ENCODE measurements at regions not wholly inside any gene's neighbourhood (a gene's known extent, or its start where the extent isn't known, plus 50 kb on each side); places are given as distances from the start of the nearest gene placed in this dataset.
A peak's percentile ranks its signal among the peaks of the same experiment; 100 is the strongest.

DNA sequence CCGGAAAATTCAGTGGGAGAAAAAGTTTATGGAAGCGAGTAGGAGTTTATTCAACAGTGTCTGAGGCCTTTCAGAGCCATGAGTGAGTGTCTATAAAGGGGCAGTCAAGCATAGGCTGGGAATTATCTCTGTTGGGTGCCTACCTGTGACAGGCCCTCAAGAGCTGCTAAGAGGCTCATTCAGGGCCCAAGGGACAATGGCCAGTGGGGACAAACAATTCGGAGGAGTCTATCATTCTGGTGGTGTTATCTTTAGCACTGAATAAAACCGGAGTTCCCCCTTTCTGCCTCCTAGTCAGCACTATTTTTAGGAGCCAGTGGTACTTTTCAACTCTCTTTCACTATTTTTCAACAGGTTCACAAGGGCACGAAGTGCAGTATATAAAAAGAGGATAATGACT is 89.5 kb upstream of the HTATIP2 start:
- Histone ChIP-seq H3K4me1 (no peaks in the 10 kb centered on the region), H3K9me3 (no peaks in the 10 kb centered on the region), H3K27me3 (ENCODE audit: low read depth) (peaks cover 7% of the 10 kb centered on the region), H3K36me3 (replicated peaks) (no peaks in the 10 kb centered on the region), H3K4me3 (no peak overlapping the region)
- no peak for DNase-seq (ENCODE audit: low spot score in 2 of 2)
- in situ Hi-C loops (cut with MboI; ENCODE audit: low sequenced_read_pairs) = no loop called here

DNA sequence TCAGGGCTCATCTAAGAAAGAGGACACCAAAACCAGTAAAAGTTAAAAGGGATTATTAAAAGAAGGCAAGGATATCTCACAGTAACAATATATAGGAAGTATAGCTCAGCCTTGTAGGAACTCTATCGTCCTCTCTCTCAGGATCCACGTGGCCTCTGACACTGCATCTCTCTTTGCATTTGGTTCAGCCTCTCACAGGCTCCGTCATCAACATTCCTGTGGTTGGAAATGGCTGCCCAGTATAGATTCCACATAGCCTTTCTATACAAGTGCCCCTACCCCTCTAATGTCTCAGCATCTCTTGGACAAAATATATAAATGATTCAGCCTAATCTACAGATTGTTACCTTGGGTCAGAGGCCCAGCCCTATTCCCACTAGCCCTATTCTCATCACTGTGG is 101.3 kb upstream of the DBX1 start:
- Histone ChIP-seq H3K9me3 (no peaks in the 10 kb centered on the region), H3K27me3 (ENCODE audit: low read depth) (peaks cover 16% of the 10 kb centered on the region), H3K36me3 (replicated peaks) (no peaks in the 10 kb centered on the region), H3K4me3 (no peak overlapping the region), H3K4me1 (no peaks in the 10 kb centered on the region)
- no peak for DNase-seq (ENCODE audit: low spot score in 2 of 2)
- in situ Hi-C loops (cut with MboI; ENCODE audit: low sequenced_read_pairs) = no loop called here

DNA sequence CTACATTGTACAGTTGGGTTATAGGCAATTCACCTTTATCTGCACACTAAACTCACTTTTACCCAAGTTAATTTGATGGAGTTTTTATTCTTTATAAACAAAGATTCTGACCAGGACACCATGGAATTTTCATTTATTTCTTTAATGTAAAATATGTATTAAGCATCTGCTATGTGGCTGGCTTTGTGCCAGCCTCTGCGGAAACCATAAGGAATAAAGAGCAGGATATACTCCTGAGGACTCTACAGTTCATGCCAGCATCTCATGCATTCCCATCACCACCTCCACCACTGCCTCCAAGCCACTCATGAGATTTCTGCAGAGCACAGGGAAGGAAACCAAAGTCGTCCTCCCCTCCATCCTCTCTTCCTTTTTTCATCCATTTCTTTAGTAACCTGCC is 100.0 kb upstream of the DBX1 start:
- no peaks in the 10 kb centered on the region for H3K36me3 ChIP-seq (replicated peaks)
- no peak for DNase-seq (ENCODE audit: low spot score in 2 of 2)
- in situ Hi-C loops (cut with MboI; ENCODE audit: low sequenced_read_pairs) = no loop called here
- peaks cover 16% of the 10 kb centered on the region for H3K27me3 ChIP-seq (ENCODE audit: low read depth)
- H3K4me3 ChIP-seq = no peak overlapping the region
- H3K4me1 ChIP-seq = no peaks in the 10 kb centered on the region
- H3K9me3 ChIP-seq = no peaks in the 10 kb centered on the region

DNA sequence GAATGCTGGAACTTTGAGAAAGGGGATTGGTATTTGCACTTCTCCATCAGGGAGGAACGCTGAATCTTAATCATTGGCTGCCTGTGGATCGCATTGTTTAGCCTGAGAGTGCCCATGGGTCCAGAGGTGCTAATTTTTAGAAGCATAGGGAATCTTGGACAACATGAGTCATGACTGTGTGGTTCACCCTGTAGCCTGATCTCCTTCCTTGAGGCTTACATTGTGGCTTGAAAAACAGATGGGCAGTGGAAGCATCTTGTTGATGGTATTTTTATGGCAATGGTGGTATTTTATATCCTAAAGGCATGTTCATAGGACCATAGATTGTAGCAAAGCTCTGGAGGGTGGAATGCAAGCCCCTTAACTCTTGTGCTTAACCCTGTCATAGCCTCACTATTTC is 99.2 kb upstream of the DBX1 start:
- Histone ChIP-seq H3K9me3 (no peaks in the 10 kb centered on the region), H3K27me3 (ENCODE audit: low read depth) (peaks cover 16% of the 10 kb centered on the region), H3K4me3 (no peak overlapping the region), H3K36me3 (replicated peaks) (no peaks in the 10 kb centered on the region), H3K4me1 (no peaks in the 10 kb centered on the region)
- in situ Hi-C loops (cut with MboI; ENCODE audit: low sequenced_read_pairs) = no loop called here
- no peak for DNase-seq (ENCODE audit: low spot score in 2 of 2)

DNA sequence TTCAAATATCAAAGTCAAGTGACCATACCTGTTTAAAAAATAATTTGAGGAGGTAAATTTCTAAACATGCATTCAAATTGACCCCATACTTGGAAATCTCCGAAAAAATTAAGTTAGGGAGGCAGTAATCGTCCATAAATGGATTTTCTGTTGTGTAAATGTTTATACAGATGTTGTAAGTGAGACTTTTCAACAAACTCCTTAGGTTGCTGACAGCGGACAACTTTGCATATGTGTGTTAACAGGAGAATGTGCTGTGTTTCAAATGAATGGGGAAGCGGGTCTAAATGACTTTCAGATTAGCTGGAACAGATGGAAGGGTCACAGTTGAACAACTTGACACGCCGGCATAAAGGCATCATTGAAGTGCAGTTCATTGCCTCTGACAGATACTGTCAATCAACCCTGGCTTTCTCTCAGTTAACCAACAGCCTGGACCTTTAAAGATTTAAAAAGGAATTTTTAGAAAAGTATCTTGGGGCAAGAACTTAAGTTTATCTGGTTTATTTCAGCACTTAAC is 98.2 kb upstream of the DBX1 start:
- in situ Hi-C loops (cut with MboI; ENCODE audit: low sequenced_read_pairs) = no loop called here
- no peak for DNase-seq (ENCODE audit: low spot score in 2 of 2)
- Histone ChIP-seq H3K27me3 (ENCODE audit: low read depth) (peaks cover 16% of the 10 kb centered on the region), H3K4me3 (no peak overlapping the region), H3K4me1 (no peaks in the 10 kb centered on the region), H3K9me3 (no peaks in the 10 kb centered on the region), H3K36me3 (replicated peaks) (no peaks in the 10 kb centered on the region)

DNA sequence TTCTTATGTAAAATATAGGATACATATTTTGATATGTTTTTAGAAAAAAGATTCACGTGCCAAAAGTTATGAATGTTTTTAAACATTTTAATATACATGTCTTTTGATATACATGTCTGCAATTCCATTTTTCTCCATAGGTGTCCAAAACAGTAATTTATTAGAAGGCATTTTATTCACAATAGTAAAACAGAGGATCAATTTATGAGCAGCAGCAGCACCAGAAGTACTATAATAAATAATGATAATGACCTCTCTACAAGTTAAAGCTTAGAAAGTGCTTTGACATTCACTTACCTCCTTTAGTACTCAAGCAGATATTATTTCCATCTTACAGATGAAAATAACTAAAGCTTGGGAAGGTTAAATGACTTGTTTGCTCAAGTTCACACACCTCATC is 96.7 kb upstream of the DBX1 start:
- DNase-seq (ENCODE audit: low spot score in 2 of 2) = no peak
- in situ Hi-C loops (cut with MboI; ENCODE audit: low sequenced_read_pairs) = no loop called here
- H3K27me3 ChIP-seq (ENCODE audit: low read depth) = peaks cover 16% of the 10 kb centered on the region
- H3K9me3 ChIP-seq = no peaks in the 10 kb centered on the region
- no peaks in the 10 kb centered on the region for H3K4me1 ChIP-seq
- no peak overlapping the region for H3K4me3 ChIP-seq
- H3K36me3 ChIP-seq (replicated peaks) = no peaks in the 10 kb centered on the region

DNA sequence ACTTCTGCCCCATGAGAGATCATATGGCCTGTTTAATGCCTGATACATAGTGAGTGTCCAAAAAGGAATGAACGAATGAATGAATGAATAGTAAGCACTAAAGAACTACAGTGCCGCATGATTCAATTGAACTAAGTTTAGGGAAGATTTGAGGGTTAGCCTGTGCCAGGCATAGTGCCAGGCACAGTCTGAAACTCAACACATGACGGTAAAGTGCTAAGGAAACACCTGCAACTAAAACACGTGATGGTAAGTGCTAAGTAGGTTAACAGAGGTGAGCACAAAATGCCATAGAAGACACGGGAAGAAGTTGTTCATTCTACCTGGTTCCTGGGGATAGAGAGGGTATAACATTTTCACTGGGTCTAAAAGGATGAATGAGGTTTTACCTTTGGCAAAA is 93.5 kb upstream of the DBX1 start:
- H3K4me1 ChIP-seq = peaks cover 5% of the 10 kb centered on the region
- no peaks in the 10 kb centered on the region for H3K36me3 ChIP-seq (replicated peaks)
- H3K27me3 ChIP-seq (ENCODE audit: low read depth) = peaks cover 20% of the 10 kb centered on the region
- H3K4me3 ChIP-seq = no peak overlapping the region
- no peaks in the 10 kb centered on the region for H3K9me3 ChIP-seq
- in situ Hi-C loops (cut with MboI; ENCODE audit: low sequenced_read_pairs) = no loop called here
- DNase-seq (ENCODE audit: low spot score in 2 of 2) = no peak

DNA sequence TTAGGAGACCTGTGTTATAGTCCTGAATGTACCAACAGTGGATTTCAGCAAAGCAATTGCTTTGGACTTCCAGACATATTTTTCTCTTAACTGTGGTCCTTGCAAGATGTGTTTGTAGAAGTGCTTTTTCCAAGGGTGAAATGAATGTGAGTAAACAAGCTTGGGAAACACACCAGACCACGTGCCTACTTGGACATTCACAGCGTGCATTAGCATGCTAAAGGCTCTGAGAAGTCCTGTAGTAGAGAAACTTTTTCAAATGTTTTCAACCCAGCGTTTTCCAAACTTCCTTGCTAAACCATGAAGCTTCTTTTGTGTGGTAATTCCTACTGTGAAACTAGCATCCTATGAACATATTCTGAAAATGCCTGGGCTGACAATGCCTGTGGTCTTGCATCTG is 91.2 kb upstream of the DBX1 start:
- H3K4me3 ChIP-seq = no peak overlapping the region
- no peaks in the 10 kb centered on the region for H3K36me3 ChIP-seq (replicated peaks)
- H3K4me1 ChIP-seq = peaks cover 24% of the 10 kb centered on the region
- DNase-seq (ENCODE audit: low spot score in 2 of 2) = no peak
- H3K9me3 ChIP-seq = no peaks in the 10 kb centered on the region
- in situ Hi-C loops (cut with MboI; ENCODE audit: low sequenced_read_pairs) = no loop called here
- H3K27me3 ChIP-seq (ENCODE audit: low read depth) = peaks cover 12% of the 10 kb centered on the region; the same call in 1 of the 2 replicates

DNA sequence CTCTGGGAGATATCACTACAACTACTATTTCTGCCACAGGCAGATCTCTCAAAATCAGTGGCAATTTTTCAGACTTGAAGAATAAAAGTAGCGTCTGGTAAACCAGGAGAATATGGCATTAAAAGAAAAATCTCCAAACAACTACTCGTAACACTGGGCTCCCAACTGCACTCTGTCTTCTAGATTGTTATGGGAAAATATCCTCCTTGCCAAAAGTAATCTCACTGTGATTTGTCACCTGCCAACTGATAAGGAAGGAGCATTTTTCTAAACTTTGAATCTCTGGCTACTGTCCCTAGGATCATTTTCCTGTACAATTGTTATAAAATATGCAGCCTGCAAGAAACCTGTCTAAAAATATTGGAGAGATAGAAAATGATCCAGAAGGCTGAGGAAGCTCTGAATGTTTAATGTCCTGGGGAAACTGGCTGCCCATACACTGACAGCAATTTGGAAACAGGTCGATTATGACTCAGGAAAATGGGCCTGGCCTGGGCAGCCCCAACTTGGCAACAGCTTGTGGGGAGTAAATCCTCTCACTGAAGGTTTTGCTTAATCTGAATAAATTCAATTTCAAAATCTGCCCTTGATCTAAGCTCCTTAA is 90.5 kb upstream of the DBX1 start:
- Histone ChIP-seq H3K27me3 (ENCODE audit: low read depth) (peaks cover 12% of the 10 kb centered on the region; the same call in 1 of the 2 replicates), H3K4me3 (no peak overlapping the region), H3K36me3 (replicated peaks) (no peaks in the 10 kb centered on the region), H3K4me1 (peaks cover 25% of the 10 kb centered on the region), H3K9me3 (no peaks in the 10 kb centered on the region)
- in situ Hi-C loops (cut with MboI; ENCODE audit: low sequenced_read_pairs) = no loop called here
- no peak for DNase-seq (ENCODE audit: low spot score in 2 of 2)

DNA sequence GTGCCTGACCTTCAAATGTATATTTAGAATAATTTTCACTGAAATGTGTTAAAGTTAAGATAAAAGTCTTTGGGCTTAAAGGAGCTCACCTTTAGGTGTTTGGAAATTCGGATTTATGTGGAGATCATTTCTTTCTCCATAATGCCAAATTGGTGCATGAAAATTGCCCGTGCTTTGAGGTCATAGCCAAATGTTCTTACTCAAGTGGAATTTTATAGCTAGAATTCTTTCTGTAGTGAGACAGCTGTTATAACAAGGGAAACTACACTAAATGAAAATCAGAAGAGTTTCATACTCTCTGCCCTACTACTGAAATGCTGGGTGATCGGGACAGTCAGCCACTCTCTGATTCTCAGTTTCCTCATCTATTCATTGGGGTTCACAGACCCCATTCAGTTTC is 89.5 kb upstream of the DBX1 start:
- peaks cover 25% of the 10 kb centered on the region for H3K4me1 ChIP-seq
- H3K27me3 ChIP-seq (ENCODE audit: low read depth) = peaks cover 14% of the 10 kb centered on the region; the same call in 1 of the 2 replicates

DNA sequence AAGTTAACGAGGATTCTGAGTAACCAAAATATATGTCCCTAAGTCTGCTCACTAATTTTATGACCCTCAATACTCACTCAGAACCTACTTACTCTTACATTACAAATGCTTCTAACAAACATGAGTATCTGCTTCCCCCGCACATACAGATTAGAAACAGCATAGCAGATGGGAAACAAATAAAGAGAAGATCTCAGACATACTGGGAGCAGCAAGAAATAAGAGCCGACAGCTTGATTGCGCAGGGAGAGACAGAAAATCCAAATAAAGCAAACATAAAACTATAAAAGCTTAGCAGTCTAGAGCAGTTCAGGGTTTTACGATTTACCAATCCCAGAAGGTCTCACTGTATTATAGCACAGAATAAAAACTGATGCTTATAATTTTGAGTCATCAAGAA is 89.1 kb upstream of the DBX1 start:
- H3K36me3 ChIP-seq (replicated peaks) = no peaks in the 10 kb centered on the region
- no peak overlapping the region for H3K4me3 ChIP-seq
- in situ Hi-C loops (cut with MboI; ENCODE audit: low sequenced_read_pairs) = no loop called here
- no peaks in the 10 kb centered on the region for H3K9me3 ChIP-seq
- DNase-seq (ENCODE audit: low spot score in 2 of 2) = no peak
- H3K4me1 ChIP-seq = peaks cover 25% of the 10 kb centered on the region
- peaks cover 14% of the 10 kb centered on the region; the same call in 1 of the 2 replicates for H3K27me3 ChIP-seq (ENCODE audit: low read depth)

More for the DNA sequence above, 89.5 kb upstream of the DBX1 start:
- in situ Hi-C loops (cut with MboI; ENCODE audit: low sequenced_read_pairs) = no loop called here
- Histone ChIP-seq H3K4me3 (no peak overlapping the region), H3K9me3 (no peaks in the 10 kb centered on the region), H3K36me3 (replicated peaks) (no peaks in the 10 kb centered on the region)
- DNase-seq (ENCODE audit: low spot score in 2 of 2) = no peak

DNA sequence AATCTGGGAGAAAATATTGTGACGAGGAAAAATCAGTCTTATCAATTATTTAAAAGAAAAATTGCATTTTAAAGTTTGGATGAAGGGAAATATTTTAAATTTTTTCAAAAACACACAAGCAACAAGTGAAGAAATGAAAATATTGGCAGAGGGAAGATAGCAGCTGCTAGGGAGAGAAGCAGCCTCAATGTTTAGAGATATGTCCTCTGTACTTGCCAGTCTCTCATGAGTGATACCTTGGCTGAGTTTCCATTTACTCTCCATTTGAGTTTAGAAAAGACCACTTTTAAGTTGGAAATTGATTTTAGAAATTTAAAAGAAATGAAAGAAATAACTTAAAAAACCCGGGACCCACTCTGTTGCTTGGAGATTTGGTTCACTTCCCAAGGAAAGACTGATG is 88.6 kb upstream of the DBX1 start:
- Histone ChIP-seq H3K36me3 (replicated peaks) (no peaks in the 10 kb centered on the region), H3K27me3 (ENCODE audit: low read depth) (peaks cover 14% of the 10 kb centered on the region; the same call in 1 of the 2 replicates), H3K4me3 (no peak overlapping the region), H3K9me3 (no peaks in the 10 kb centered on the region), H3K4me1 (peaks cover 25% of the 10 kb centered on the region)
- in situ Hi-C loops (cut with MboI; ENCODE audit: low sequenced_read_pairs) = no loop called here
- no peak for DNase-seq (ENCODE audit: low spot score in 2 of 2)

DNA sequence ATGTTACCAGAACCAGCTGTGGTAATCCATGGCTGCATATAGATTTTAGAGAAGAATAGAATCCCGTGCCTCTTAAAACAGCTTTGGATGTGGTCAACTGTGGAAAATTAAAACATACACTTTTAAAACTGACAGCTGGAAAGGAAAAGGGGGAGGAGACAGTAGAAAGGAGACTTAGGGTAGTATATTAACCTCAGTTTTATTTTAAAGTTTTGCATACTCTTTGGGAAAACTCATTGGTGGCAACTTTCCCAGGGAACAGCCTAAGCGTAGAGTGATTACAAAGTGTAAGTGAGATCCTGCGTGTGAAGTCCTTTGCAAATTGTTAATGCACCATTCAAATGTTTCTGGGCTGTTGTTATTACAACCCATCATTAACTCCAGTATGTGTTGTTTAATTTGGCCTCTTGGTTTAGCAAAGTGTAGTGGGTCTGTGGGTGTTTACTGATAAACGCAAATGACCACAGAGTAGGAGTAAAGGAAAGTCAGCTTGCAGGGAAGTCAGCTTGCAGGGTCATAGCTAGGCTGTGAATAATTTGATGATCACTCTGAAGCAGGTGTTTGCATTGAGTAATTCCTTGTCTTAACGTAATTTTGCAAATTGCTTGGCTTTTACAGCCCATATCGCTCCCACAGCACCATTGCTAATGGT is 88.0 kb upstream of the DBX1 start:
- no peaks in the 10 kb centered on the region for H3K36me3 ChIP-seq (replicated peaks)
- H3K4me3 ChIP-seq = no peak overlapping the region
- peaks cover 18% of the 10 kb centered on the region; the same call in 1 of the 2 replicates for H3K27me3 ChIP-seq (ENCODE audit: low read depth)
- in situ Hi-C loops (cut with MboI; ENCODE audit: low sequenced_read_pairs) = no loop called here
- no peaks in the 10 kb centered on the region for H3K9me3 ChIP-seq
- peaks cover 25% of the 10 kb centered on the region for H3K4me1 ChIP-seq
- DNase-seq (ENCODE audit: low spot score in 2 of 2) = no peak

DNA sequence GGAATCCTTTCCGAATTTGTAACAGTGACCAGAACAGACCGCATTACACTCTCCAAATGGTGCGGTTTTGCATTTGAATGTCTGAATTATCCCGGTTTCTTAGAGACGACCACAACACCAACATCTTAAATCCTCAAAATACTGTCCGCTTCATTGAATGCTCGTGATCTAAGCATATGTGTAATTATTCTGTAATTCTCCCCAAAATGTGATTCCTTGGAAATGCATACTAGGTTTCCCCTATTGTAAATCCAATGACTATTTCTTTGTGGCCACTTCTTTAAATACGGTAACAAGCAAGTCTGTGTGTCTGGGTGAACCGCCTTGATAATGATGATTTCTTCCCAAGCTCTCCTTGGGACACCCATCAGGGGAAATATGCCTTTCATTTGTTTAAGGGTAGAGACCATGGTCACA is 87.3 kb upstream of the DBX1 start:
- DNase-seq (ENCODE audit: low spot score in 2 of 2) = peak; percentile 67 to 92
- peaks cover 25% of the 10 kb centered on the region for H3K4me1 ChIP-seq
- no peak overlapping the region for H3K4me3 ChIP-seq
- no peaks in the 10 kb centered on the region for H3K36me3 ChIP-seq (replicated peaks)
- no peaks in the 10 kb centered on the region for H3K9me3 ChIP-seq
- in situ Hi-C loops (cut with MboI; ENCODE audit: low sequenced_read_pairs) = no loop called here
- H3K27me3 ChIP-seq (ENCODE audit: low read depth) = peaks cover 18% of the 10 kb centered on the region; the same call in 1 of the 2 replicates

Measured in HAP-1 (cell line).